NCI-H748 (cell line): ENCODE measurements at regions not wholly inside any gene's neighbourhood (a gene's known extent, or its start where the extent isn't known, plus 50 kb on each side); places are given as distances from the start of the nearest gene placed in this dataset.
A peak's percentile ranks its signal among the peaks of the same experiment; 100 is the strongest.
"Not testable (repeated sequence)": the region's sequence is repeated elsewhere in the genome, so short reads cannot be mapped to it uniquely, and the experiment has no call there.

Experiments used
- DNase-seq: peaks from one replicate; lab custom pipeline; 2025; ENCODE audit not compliant: unreplicated experiment; lab: John Stamatoyannopoulos, UW

- DNase-seq: not testable (repeated sequence)
Observed at GRCh38 chr4:189721016-189721993, 219.4 kb upstream of the FRG1 start.

GRCh38 chr4:189722324-189723003 lies 218.2 kb upstream of the FRG1 start:
- DNase-seq: peak; percentile 52

- not testable (repeated sequence) for DNase-seq
Observed at GRCh38 chr4:189727982-189728638, 212.6 kb upstream of the FRG1 start.

- not testable (repeated sequence) for DNase-seq
Observed at GRCh38 chr4:189731989-189732388, 208.7 kb upstream of the FRG1 start.

- not testable (repeated sequence) for DNase-seq
Observed at GRCh38 chr4:189733507-189733906, 207.2 kb upstream of the FRG1 start.

- not testable (repeated sequence) for DNase-seq
Observed at GRCh38 chr4:189734648-189735267, 205.9 kb upstream of the FRG1 start.

- DNase-seq: not testable (repeated sequence)
Observed at GRCh38 chr4:189736656-189737055, 204.0 kb upstream of the FRG1 start.

- not testable (repeated sequence) for DNase-seq
Observed at GRCh38 chr4:189740118-189740517, 200.6 kb upstream of the FRG1 start.

- no peak for DNase-seq
Observed at GRCh38 chr4:189740873-189741272, 199.8 kb upstream of the FRG1 start.

- DNase-seq: not testable (repeated sequence)
Observed at GRCh38 chr4:189753092-189753491, 187.6 kb upstream of the FRG1 start.

- DNase-seq: no peak
Observed at GRCh38 chr4:189763583-189763982, 177.1 kb upstream of the FRG1 start.

- DNase-seq: no peak
Observed at GRCh38 chr4:189765301-189765700, 175.4 kb upstream of the FRG1 start.

GRCh38 chr4:189765736-189766135 lies 174.9 kb upstream of the FRG1 start:
- DNase-seq: no peak

GRCh38 chr4:189767941-189768340 lies 172.7 kb upstream of the FRG1 start:
- no peak for DNase-seq

- no peak for DNase-seq
Observed at GRCh38 chr4:189769131-189769530, 171.5 kb upstream of the FRG1 start.

- no peak for DNase-seq
Observed at GRCh38 chr4:189771696-189772361, 168.8 kb upstream of the FRG1 start.

- DNase-seq: no peak
Observed at GRCh38 chr4:189773909-189774308, 166.8 kb upstream of the FRG1 start.

GRCh38 chr4:189779281-189779980 lies 161.2 kb upstream of the FRG1 start:
- DNase-seq: no peak

GRCh38 chr4:189780391-189780790 lies 160.3 kb upstream of the FRG1 start:
- DNase-seq: peak; percentile 21

- DNase-seq: no peak
Observed at GRCh38 chr4:189784651-189785050, 156.0 kb upstream of the FRG1 start.
